Prostate gland (tissue), 2 donors: ENCODE measurements at regions not wholly inside any gene's neighbourhood (a gene's known extent, or its start where the extent isn't known, plus 50 kb on each side); places are given as distances from the start of the nearest gene placed in this dataset.

Source experiments
- CTCF ChIP-seq, 4 experiments: fragments of 200-600 bp in 2 of 4; fragments of 450-650 bp in 2 of 4; sonication (generic) in 2 of 4; IDR thresholded peaks; 1 replicate in 3 of 4; 2 replicates in 1 of 4; pipeline ENCODE4 v1.5.1; 2016 to 2019; ENCODE audit warnings: antibody characterized with exemption in 4 of 4, mild to moderate bottlenecking in 2 of 4, moderate library complexity in 2 of 4
- POLR2A ChIP-seq: fragments of 450-650 bp; IDR thresholded peaks from one replicate; pipeline ENCODE4 v1.6.1; 2016; ENCODE audit warnings: antibody characterized with exemption, mild to moderate bottlenecking
- POLR2AphosphoS5 ChIP-seq: sonication (generic); formaldehyde crosslinking; IDR thresholded peaks from one replicate; pipeline ENCODE4 v1.6.1; 2017; ENCODE audit warnings: antibody characterized with exemption

DNA sequence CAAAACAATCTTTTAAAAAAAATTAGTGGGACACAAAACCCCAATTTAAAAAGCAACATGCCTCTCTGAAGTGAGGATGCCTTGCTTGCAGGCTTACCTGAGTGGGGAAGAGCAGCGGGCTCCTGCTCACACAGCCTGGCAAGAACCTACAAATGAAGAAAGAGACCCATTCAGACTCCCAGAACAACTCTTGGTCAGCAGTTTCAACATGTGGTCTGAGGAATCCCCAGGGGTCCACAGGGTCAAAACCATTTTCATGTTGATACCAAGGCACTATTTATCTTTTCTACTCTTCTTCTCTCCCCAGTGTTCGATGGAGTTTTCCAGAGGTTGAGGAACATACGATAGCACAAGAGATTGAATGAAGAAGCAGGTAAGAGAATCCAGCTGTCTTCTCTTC lies 55.9 kb downstream of the SIPA1L2 start:
- TF ChIP-seq CTCF (IDR thresholded peaks at IDR 0.05): no peak
- TF ChIP-seq POLR2A: no peak
- no peak for TF ChIP-seq POLR2AphosphoS5
